ENCODE measurements at regions not wholly inside any gene's neighbourhood (a gene's known extent, or its start where the extent isn't known, plus 50 kb on each side); places are given as distances from the start of the nearest gene placed in this dataset.

DNA sequence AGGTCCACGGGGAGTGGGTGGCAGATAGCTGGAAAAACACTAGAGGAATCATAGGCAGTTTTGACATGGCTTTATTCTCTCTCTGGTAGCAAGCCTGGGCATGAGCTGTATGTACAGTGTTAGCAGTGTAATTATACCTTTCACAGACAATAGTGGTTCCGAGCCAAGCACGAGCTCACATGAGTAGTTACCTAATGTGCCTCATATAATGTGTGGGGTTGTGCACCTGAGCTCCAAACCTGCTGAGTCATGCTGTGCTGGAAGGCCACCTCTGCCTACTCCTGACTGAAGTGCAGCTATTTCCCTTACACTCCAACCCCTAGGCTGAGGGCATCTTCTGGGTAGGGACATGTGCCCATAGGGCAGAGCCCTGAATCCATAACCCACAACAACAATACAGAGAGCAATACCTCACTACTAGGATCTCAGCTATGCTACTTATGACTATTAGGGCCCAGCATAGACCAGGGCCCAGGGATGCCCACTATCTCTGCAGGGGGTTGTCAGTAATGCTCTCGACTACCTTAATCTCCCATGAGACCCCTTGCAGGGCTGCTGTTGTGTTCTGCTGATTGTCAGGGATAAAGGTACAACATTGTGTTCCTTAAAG lies 432.1 kb downstream of the DYNC2H1 start:
- TF ChIP-seq, protein P1, sequence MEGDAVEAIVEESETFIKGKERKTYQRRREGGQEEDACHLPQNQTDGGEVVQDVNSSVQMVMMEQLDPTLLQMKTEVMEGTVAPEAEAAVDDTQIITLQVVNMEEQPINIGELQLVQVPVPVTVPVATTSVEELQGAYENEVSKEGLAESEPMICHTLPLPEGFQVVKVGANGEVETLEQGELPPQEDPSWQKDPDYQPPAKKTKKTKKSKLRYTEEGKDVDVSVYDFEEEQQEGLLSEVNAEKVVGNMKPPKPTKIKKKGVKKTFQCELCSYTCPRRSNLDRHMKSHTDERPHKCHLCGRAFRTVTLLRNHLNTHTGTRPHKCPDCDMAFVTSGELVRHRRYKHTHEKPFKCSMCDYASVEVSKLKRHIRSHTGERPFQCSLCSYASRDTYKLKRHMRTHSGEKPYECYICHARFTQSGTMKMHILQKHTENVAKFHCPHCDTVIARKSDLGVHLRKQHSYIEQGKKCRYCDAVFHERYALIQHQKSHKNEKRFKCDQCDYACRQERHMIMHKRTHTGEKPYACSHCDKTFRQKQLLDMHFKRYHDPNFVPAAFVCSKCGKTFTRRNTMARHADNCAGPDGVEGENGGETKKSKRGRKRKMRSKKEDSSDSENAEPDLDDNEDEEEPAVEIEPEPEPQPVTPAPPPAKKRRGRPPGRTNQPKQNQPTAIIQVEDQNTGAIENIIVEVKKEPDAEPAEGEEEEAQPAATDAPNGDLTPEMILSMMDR (IDR thresholded peaks at IDR 0.05; ENCODE audit: extremely low read depth, missing control alignments), result no peak
- no peak for DNase-seq (ENCODE audit: low spot score)

- TF ChIP-seq, protein P1 (IDR thresholded peaks at IDR 0.05; ENCODE audit: extremely low read depth, missing control alignments), result no peak
- DNase-seq (ENCODE audit: low spot score), result no peak
These were observed 433.6 kb downstream of the DYNC2H1 start for GRCh38 chr11:103542851-103543250.

GRCh38 chr11:103543456-103543855 lies 434.2 kb downstream of the DYNC2H1 start:
- TF ChIP-seq, protein P1 (IDR thresholded peaks at IDR 0.05; ENCODE audit: extremely low read depth, missing control alignments), result no peak
- DNase-seq (ENCODE audit: low spot score), result no peak

- TF ChIP-seq, protein P1 (IDR thresholded peaks at IDR 0.05; ENCODE audit: extremely low read depth, missing control alignments), result no peak
- no peak for DNase-seq (ENCODE audit: low spot score)
These were observed 435.6 kb downstream of the DYNC2H1 start for GRCh38 chr11:103544874-103545273.

GRCh38 chr11:103545551-103545950 lies 436.3 kb downstream of the DYNC2H1 start:
- TF ChIP-seq, protein P1 (IDR thresholded peaks at IDR 0.05; ENCODE audit: extremely low read depth, missing control alignments), result no peak
- no peak for DNase-seq (ENCODE audit: low spot score)

DNA sequence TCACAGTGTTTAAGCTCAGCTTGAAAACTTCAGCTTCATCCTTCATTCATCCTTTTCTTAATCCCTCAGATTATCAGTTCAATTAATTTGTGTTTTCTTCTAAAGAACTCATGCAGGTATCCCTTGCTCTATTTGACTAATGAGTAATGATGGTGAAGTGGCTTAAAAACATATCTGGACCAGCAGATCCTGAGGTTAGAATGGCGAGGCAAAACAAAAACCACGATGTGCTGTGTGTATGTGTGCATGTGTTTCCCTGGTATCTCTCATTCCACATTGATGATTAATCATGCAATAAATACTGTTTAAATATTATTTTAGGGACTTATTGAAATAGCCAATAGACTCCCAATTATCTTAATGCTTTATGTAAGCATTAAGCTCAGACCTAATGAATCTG lies 437.0 kb downstream of the DYNC2H1 start:
- TF ChIP-seq, protein P1 (IDR thresholded peaks at IDR 0.05; ENCODE audit: extremely low read depth, missing control alignments), result no peak
- DNase-seq (ENCODE audit: low spot score), result no peak

- no peak for DNase-seq (ENCODE audit: low spot score)
- TF ChIP-seq, protein P1 (IDR thresholded peaks at IDR 0.05; ENCODE audit: extremely low read depth, missing control alignments), result no peak
These were observed 437.8 kb downstream of the DYNC2H1 start for GRCh38 chr11:103547024-103547423.
